C4-2B (cell line): ENCODE measurements at regions not wholly inside any gene's neighbourhood (a gene's known extent, or its start where the extent isn't known, plus 50 kb on each side); places are given as distances from the start of the nearest gene placed in this dataset.

Experiments used
- H3K27ac ChIP-seq: fragments of 450-650 bp; 2 replicates; pipeline ENCODE4 v1.5.1; 2017
- ZFX ChIP-seq: fragments of 450-650 bp; IDR thresholded peaks from 2 replicates; pipeline ENCODE4 v1.6.1; 2017
- TF ChIP-seq, protein P1 (sequence below): fragments of 450-650 bp; conservative IDR thresholded peaks from 2 replicates; pipeline ENCODE4 v1.5.1; 2017; ENCODE audit warnings: mild to moderate bottlenecking

DNA sequence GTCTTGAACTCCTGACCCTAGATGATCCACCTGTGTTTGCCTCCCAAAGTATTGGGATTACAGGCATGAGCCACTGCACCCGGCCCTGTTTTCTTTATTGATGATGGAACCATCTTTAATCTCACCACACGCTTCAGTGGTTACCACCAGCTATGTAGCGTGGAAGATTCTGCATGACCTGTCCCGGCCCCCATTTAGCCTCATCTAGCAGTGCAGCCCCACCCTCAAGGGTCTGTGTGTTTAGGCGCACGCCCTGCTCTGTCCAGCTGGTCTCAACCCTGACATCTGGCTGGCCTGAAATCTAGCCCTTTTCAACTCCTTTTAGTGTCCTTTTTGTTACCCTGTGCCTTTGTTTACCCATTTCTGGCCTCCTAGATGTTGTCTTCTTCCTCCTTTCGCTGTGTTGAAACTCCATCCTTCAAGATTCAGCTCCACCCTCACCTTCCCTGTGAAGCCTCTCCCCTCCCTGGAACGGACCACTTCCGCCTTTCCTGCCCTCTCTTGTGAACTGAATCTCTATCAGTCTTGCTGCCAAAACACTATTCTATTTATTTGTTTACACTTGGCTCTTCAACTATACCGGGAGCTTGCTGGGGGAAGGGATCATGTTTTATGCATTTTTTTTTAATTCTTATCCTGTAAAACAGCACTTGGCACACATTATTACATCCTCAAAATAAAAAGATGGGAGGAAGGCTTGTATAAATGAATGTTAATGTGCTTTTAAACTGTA is 101.0 kb upstream of the MTHFD1L start:
- no peak overlapping the region; the same call in 1 of the 2 replicates for H3K27ac ChIP-seq

GRCh38 chr6:150765067-150765764 is 100.3 kb upstream of the MTHFD1L start:
- TF ChIP-seq ZFX, result no peak
- TF ChIP-seq, protein P1, sequence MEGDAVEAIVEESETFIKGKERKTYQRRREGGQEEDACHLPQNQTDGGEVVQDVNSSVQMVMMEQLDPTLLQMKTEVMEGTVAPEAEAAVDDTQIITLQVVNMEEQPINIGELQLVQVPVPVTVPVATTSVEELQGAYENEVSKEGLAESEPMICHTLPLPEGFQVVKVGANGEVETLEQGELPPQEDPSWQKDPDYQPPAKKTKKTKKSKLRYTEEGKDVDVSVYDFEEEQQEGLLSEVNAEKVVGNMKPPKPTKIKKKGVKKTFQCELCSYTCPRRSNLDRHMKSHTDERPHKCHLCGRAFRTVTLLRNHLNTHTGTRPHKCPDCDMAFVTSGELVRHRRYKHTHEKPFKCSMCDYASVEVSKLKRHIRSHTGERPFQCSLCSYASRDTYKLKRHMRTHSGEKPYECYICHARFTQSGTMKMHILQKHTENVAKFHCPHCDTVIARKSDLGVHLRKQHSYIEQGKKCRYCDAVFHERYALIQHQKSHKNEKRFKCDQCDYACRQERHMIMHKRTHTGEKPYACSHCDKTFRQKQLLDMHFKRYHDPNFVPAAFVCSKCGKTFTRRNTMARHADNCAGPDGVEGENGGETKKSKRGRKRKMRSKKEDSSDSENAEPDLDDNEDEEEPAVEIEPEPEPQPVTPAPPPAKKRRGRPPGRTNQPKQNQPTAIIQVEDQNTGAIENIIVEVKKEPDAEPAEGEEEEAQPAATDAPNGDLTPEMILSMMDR, result no peak
- 0 out of 2 replicates have a peak overlapping the region, but pooled peaks have one; percentile 23 for H3K27ac ChIP-seq

More for the DNA sequence above, 101.0 kb upstream of the MTHFD1L start:
- no peak for TF ChIP-seq ZFX
- TF ChIP-seq, protein P1, result no peak

GRCh38 chr6:150766201-150766997 is 99.1 kb upstream of the MTHFD1L start:
- TF ChIP-seq ZFX, result no peak
- TF ChIP-seq, protein P1, result no peak
- no peak overlapping the region for H3K27ac ChIP-seq

DNA sequence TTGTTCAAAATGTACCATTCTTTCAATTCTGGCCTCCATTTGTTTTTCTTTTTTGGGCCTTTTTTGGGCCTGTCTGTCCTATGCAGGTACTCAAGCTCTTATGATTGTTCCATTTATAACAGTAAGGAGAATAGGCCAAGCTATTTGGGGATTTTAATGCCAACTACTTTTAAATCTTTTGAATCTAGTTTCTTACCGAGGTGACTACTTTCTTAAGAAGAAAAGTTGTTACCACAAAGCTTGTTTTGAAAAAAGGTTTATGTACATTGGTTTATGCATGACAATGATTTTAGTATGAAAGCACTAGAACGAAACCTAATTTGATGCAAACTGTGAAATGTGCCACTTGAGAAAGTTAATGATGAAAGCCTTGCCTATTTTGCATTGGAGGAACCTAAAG is 98.3 kb upstream of the MTHFD1L start:
- H3K27ac ChIP-seq, result no peak overlapping the region
- TF ChIP-seq, protein P1, result no peak
- TF ChIP-seq ZFX, result no peak

GRCh38 chr6:150767571-150768018 is 97.9 kb upstream of the MTHFD1L start:
- no peak overlapping the region for H3K27ac ChIP-seq
- TF ChIP-seq, protein P1, result no peak
- no peak for TF ChIP-seq ZFX

DNA sequence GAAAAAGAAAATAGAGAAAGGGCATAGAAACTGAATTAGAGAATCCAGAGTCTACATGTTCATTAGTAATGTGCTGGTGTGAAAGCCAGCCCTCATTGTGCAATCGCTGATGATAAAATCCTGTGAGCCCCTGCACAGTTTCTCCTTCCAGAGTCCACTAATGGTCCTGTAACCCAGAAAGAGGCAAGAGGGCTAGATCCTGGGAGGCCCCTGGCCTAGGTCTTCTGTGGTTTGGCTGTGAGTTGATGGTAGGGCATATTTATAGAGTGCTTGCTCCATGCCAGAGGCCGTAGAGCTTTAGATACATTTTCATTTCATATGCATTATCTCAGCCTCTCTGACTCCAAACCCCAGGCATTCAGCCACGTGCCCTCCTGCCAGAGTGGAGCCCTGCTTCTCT is 94.9 kb upstream of the MTHFD1L start:
- TF ChIP-seq, protein P1, result no peak
- no peak for TF ChIP-seq ZFX
- no peak overlapping the region for H3K27ac ChIP-seq
